Gastroesophageal sphincter (tissue), 4 donors: ENCODE measurements at regions not wholly inside any gene's neighbourhood (a gene's known extent, or its start where the extent isn't known, plus 50 kb on each side); places are given as distances from the start of the nearest gene placed in this dataset.

Experiments used
- ATAC-seq: fragments of 150-250 bp; one replicate; pipeline ENCODE4 v1.9.1; 2016; ENCODE audit warnings: mild to moderate bottlenecking, moderate library complexity
- H3K27ac ChIP-seq, 4 donors: fragments of 200-600 bp; sonication (generic) in 3 of 4; 1 replicate in 3 of 4; 2 replicates in 1 of 4; pipeline ENCODE4 v1.5.1; 2016 to 2019
- H3K27me3 ChIP-seq: fragments of 200-600 bp; sonication (generic); one replicate; pipeline ENCODE4 v1.5.1; 2019
- H3K36me3 ChIP-seq, 2 donors: fragments of 200-600 bp; sonication (generic); one replicate each; pipeline ENCODE4 v1.5.1; 2019; ENCODE audit warnings: control low read depth in 1 of 2
- H3K4me1 ChIP-seq, 3 donors: fragments of 200-600 bp; sonication (generic); 1 replicate in 2 of 3; 2 replicates in 1 of 3; pipeline ENCODE4 v1.5.1; 2016 to 2019; ENCODE audit warnings: control low read depth in 2 of 3
- H3K4me3 ChIP-seq, 2 donors: fragments of 200-600 bp; sonication (generic); one replicate each; pipeline ENCODE4 v1.5.1; 2019; ENCODE audit warnings: mild to moderate bottlenecking in 1 of 2, moderate library complexity in 1 of 2
- H3K9me3 ChIP-seq, 3 donors: fragments of 200-600 bp; sonication (generic); one replicate each; pipeline ENCODE4 v1.5.1; 2017 to 2019; ENCODE audit warnings: control low read depth in 2 of 3
- CTCF ChIP-seq, 4 experiments: fragments of 200-600 bp in 2 of 4; fragments of 450-650 bp in 2 of 4; sonication (generic) in 1 of 4; IDR thresholded peaks; one replicate each; pipeline ENCODE4 v1.5.1; 2017 to 2019; ENCODE audit warnings: antibody characterized with exemption in 4 of 4, mild to moderate bottlenecking in 2 of 4, moderate library complexity in 2 of 4
- EP300 ChIP-seq: sonication (generic); formaldehyde crosslinking; IDR thresholded peaks from one replicate; pipeline ENCODE4 v1.6.1; 2017; ENCODE audit warnings: antibody characterized with exemption, mild to moderate bottlenecking
- POLR2A ChIP-seq, 2 donors: fragments of 450-650 bp; IDR thresholded peaks; one replicate each; pipeline ENCODE4 v1.6.1; 2017; ENCODE audit warnings: antibody characterized with exemption in 2 of 2, mild to moderate bottlenecking in 2 of 2, moderate library complexity in 1 of 2
- POLR2AphosphoS5 ChIP-seq: sonication (generic); formaldehyde crosslinking; IDR thresholded peaks from one replicate; pipeline ENCODE4 v1.6.1; 2017; ENCODE audit warnings: antibody characterized with exemption
- WGBS, 2 donors: methylation state at CpG; one replicate each; pipeline ENCODE4 v1.1.5; 2018; ENCODE audit warnings: low coverage in 1 of 2; 5-methylcytosine and 5-hydroxymethylcytosine counted together

GRCh38 chr1:191589536-191589935, 568.7 kb upstream of the RGS18 start:
- Histone ChIP-seq H3K36me3 (no peaks in the 10 kb centered on the region), H3K27ac (no peak overlapping the region), H3K27me3 (no peaks in the 10 kb centered on the region), H3K4me1 (peaks cover 0 to 12% (median 0%) of the 10 kb centered on the region in 3 donors), H3K4me3 (no peak overlapping the region), H3K9me3 (no peaks in the 10 kb centered on the region)
- TF ChIP-seq POLR2AphosphoS5 = no peak
- TF ChIP-seq CTCF (IDR thresholded peaks at IDR 0.05) = no peak
- TF ChIP-seq POLR2A (IDR thresholded peaks at IDR 0.05) = no peak
- ATAC-seq = no peak
- WGBS, 2 donors = 93 to 97% methylated on average over 4 of the region's 4 CpGs

GRCh38 chr1:191590578-191590977, 567.7 kb upstream of the RGS18 start:
- Histone ChIP-seq H3K4me3 (no peak overlapping the region), H3K27me3 (no peaks in the 10 kb centered on the region), H3K4me1 (peaks cover 0 to 12% (median 0%) of the 10 kb centered on the region in 3 donors), H3K27ac (no peak overlapping the region), H3K36me3 (no peaks in the 10 kb centered on the region), H3K9me3 (no peaks in the 10 kb centered on the region)
- ATAC-seq = no peak
- WGBS, 2 donors = 70 to 83% methylated on average over 3 of the region's 3 CpGs
- no peak for TF ChIP-seq POLR2A (IDR thresholded peaks at IDR 0.05)
- no peak for TF ChIP-seq EP300
- TF ChIP-seq CTCF (IDR thresholded peaks at IDR 0.05) = no peak
- TF ChIP-seq POLR2AphosphoS5 = no peak

- Histone ChIP-seq H3K4me1 (peaks cover 0 to 12% (median 0%) of the 10 kb centered on the region in 3 donors), H3K4me3 (no peak overlapping the region), H3K36me3 (no peaks in the 10 kb centered on the region), H3K9me3 (no peaks in the 10 kb centered on the region), H3K27me3 (no peaks in the 10 kb centered on the region), H3K27ac (no peak overlapping the region)
- no peak for TF ChIP-seq EP300
- no peak for TF ChIP-seq POLR2AphosphoS5
- TF ChIP-seq CTCF (IDR thresholded peaks at IDR 0.05) = no peak
- TF ChIP-seq POLR2A (IDR thresholded peaks at IDR 0.05) = no peak
- 100% methylated on average over 1 of the region's 1 CpG; no CpG with 5 or more reads in 1 of the 2 donors for WGBS, 2 donors
- no peak for ATAC-seq
Observed at GRCh38 chr1:191592039-191592438, 566.2 kb upstream of the RGS18 start.

- no peaks in the 10 kb centered on the region for H3K36me3 ChIP-seq
- no peak for ATAC-seq
- no peak overlapping the region for H3K4me3 ChIP-seq
- TF ChIP-seq POLR2AphosphoS5 (no peak), EP300 (no peak), CTCF (IDR thresholded peaks at IDR 0.05) (no peak), POLR2A (IDR thresholded peaks at IDR 0.05) (no peak)
- H3K27ac ChIP-seq = no peak overlapping the region
- no peaks in the 10 kb centered on the region for H3K9me3 ChIP-seq
- no peaks in the 10 kb centered on the region for H3K27me3 ChIP-seq
- WGBS, 2 donors = 50 to 51% methylated on average over 2 of the region's 2 CpGs
- H3K4me1 ChIP-seq = peaks cover 0 to 12% (median 0%) of the 10 kb centered on the region in 3 donors
Observed at GRCh38 chr1:191592907-191593306, 565.4 kb upstream of the RGS18 start.

GRCh38 chr1:191595170-191595569, 563.1 kb upstream of the RGS18 start:
- no peaks in the 10 kb centered on the region for H3K9me3 ChIP-seq
- TF ChIP-seq CTCF (IDR thresholded peaks at IDR 0.05) = no peak
- ATAC-seq = no peak

More at GRCh38 chr1:191595170-191595569, 563.1 kb upstream of the RGS18 start:
- Histone ChIP-seq H3K36me3 (no peaks in the 10 kb centered on the region), H3K27ac (no peak overlapping the region), H3K4me3 (no peak overlapping the region), H3K27me3 (no peaks in the 10 kb centered on the region), H3K4me1 (peaks cover 0 to 12% (median 0%) of the 10 kb centered on the region in 3 donors)
- 75% methylated on average over 1 of the region's 3 CpGs; no CpG with 5 or more reads in 1 of the 2 donors for WGBS, 2 donors
